ENCODE measurements at regions not wholly inside any gene's neighbourhood (a gene's known extent, or its start where the extent isn't known, plus 50 kb on each side); places are given as distances from the start of the nearest gene placed in this dataset.
A peak's percentile ranks its signal among the peaks of the same experiment; 100 is the strongest.
"Not testable (repeated sequence)": the region's sequence is repeated elsewhere in the genome, so short reads cannot be mapped to it uniquely, and the experiment has no call there.

DNA sequence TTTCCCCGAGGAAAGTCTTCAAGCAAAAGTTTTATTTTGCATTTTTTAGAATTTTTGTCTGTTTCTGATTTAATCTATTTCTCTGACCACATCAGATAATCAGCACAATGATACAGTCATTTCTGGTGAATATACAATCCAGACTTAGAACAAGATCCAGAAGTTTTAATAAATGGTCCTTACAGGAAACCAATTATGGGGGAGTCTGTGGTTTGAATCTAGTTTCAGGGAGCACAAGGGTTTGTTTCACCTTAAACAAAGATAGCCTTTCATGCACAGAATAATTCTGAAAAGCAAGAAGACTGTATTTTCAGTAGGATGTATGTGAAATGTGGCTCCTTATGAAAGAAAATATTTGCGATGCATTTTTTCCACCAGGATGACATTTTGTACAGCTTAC is 158.5 kb upstream of the ARSJ start:
- Histone ChIP-seq H3K36me3 (no peaks in the 10 kb centered on the region), H3K9me3 (ENCODE audit: low read depth) (no peaks in the 10 kb centered on the region), H3K79me2 (ENCODE audit: low read depth) (no peaks in the 10 kb centered on the region), H3K4me3 (no peak overlapping the region), H4K20me1 (ENCODE audit: low read depth) (no peaks in the 10 kb centered on the region), H3K9ac (no peak overlapping the region), H3K4me2 (no peak overlapping the region), H3K27ac (no peak overlapping the region), H3F3A (ENCODE audit: low read depth) (no peaks in the 10 kb centered on the region), H3K27me3 (no peaks in the 10 kb centered on the region), H2AFZ (replicated peaks) (no peak overlapping the region), H3K4me1 (no peaks in the 10 kb centered on the region)
- no peak for TF ChIP-seq EZH2phosphoT487 (IDR thresholded peaks at IDR 0.05)
- TF ChIP-seq EZH2 (IDR thresholded peaks at IDR 0.05), result no peak
- TF ChIP-seq, protein P1, sequence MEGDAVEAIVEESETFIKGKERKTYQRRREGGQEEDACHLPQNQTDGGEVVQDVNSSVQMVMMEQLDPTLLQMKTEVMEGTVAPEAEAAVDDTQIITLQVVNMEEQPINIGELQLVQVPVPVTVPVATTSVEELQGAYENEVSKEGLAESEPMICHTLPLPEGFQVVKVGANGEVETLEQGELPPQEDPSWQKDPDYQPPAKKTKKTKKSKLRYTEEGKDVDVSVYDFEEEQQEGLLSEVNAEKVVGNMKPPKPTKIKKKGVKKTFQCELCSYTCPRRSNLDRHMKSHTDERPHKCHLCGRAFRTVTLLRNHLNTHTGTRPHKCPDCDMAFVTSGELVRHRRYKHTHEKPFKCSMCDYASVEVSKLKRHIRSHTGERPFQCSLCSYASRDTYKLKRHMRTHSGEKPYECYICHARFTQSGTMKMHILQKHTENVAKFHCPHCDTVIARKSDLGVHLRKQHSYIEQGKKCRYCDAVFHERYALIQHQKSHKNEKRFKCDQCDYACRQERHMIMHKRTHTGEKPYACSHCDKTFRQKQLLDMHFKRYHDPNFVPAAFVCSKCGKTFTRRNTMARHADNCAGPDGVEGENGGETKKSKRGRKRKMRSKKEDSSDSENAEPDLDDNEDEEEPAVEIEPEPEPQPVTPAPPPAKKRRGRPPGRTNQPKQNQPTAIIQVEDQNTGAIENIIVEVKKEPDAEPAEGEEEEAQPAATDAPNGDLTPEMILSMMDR (IDR thresholded peaks at IDR 0.05), result no peak
- H3K4me1 Mint-ChIP-seq, result no peaks in the 10 kb centered on the region
- H3K4me3 Mint-ChIP-seq, result no peak overlapping the region
- no peak overlapping the region for H3K27ac Mint-ChIP-seq
- no peaks in the 10 kb centered on the region for H3K27me3 Mint-ChIP-seq (ENCODE audit: insufficient read depth, low read depth)
- no peaks in the 10 kb centered on the region for H3K36me3 Mint-ChIP-seq
- no peaks in the 10 kb centered on the region for H3K9me3 Mint-ChIP-seq
- DNase-seq (ENCODE audit: low spot score), result no peak

DNA sequence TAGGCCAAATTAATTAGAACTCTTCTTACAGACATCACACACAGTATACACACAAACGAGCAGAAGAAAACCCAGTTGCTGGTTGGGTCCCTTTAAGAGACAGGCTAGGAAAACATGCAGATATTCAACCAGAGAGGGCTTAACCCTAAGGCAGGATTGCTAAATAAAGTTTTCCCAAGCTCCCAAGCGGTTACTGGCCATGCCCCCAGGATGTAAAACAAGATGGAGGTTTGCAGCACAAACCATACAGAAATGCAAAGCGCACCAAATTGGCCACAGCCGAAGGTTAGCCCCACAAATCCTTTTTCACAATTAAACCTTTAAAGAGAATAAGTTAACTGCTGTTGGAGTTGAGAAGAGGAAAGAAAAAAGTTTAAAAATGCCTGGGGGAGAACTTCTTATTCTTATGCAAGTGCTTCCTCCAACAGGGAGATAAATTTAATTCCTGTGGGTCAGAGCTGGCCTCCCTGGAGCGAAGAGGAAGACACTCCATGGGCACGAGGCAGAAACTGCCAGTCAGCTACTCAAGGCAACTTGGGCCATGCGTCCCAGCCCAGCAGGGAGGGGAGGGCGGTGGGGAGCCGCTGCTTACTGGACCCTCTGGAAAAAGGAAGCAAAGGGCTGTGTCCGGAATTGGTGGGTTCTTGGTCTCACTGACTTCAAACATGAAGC is 167.6 kb upstream of the ARSJ start:
- no peak overlapping the region for H3K27ac Mint-ChIP-seq
- H3K27me3 Mint-ChIP-seq (ENCODE audit: insufficient read depth, low read depth), result no peaks in the 10 kb centered on the region
- TF ChIP-seq, protein P1 (IDR thresholded peaks at IDR 0.05), result no peak
- TF ChIP-seq EZH2phosphoT487 (IDR thresholded peaks at IDR 0.05) (no peak), EZH2 (IDR thresholded peaks at IDR 0.05) (no peak)

DNA sequence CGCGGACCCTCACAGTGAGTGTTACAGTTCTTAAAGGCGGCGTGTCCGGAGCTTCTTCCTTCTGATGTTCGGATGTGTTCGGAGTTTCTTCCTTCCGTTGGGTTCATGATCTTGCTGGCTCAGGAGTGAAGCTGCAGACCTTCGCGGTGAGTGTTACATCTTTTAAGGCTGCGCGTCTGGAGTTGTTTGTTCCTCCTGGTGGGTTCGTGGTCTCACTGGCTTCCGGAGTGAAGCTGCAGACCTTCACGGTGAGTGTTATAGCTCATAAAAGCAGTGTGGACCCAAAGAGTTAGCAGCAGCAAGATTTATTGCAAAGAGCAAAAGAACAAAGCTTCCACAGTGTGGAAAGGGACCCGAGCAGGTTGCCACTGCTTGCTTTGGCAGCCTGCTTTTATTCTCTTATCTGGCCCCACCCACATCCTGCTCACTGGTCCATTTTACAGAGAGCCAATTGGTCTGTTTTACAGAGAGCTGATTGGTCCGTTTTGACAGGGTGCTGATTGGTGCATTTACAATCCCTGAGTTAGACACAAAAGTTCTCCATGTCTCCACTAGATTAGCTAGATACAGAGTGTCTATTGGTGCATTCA is 168.3 kb upstream of the ARSJ start:
- H3F3A ChIP-seq (ENCODE audit: low read depth); H3K79me2 ChIP-seq (ENCODE audit: low read depth); H4K20me1 ChIP-seq (ENCODE audit: low read depth); H3K36me3 Mint-ChIP-seq; DNase-seq (ENCODE audit: low spot score); H3K4me1 ChIP-seq; H3K4me3 ChIP-seq; H3K9me3 ChIP-seq (ENCODE audit: low read depth); H3K27me3 Mint-ChIP-seq (ENCODE audit: insufficient read depth, low read depth); H3K36me3 ChIP-seq; H3K27ac ChIP-seq; H3K9me3 Mint-ChIP-seq; H3K4me1 Mint-ChIP-seq; H3K27me3 ChIP-seq; H3K4me2 ChIP-seq; H3K4me3 Mint-ChIP-seq; H3K9ac ChIP-seq: not testable (repeated sequence)
- H2AFZ ChIP-seq (replicated peaks), result peak overlapping the region; percentile 8
- peak overlapping the region; percentile 54 for H3K27ac Mint-ChIP-seq

More for the DNA sequence above, 167.6 kb upstream of the ARSJ start:
- H3K9me3 Mint-ChIP-seq, result no peaks in the 10 kb centered on the region
- no peaks in the 10 kb centered on the region for H3K9me3 ChIP-seq (ENCODE audit: low read depth)
- no peak overlapping the region for H3K4me3 Mint-ChIP-seq
- H3K36me3 Mint-ChIP-seq, result no peaks in the 10 kb centered on the region
- H3K4me3 ChIP-seq, result no peak overlapping the region
- no peaks in the 10 kb centered on the region for H3K79me2 ChIP-seq (ENCODE audit: low read depth)
- H4K20me1 ChIP-seq (ENCODE audit: low read depth), result no peaks in the 10 kb centered on the region
- H3K4me1 Mint-ChIP-seq, result no peaks in the 10 kb centered on the region
- H3K27me3 ChIP-seq, result no peaks in the 10 kb centered on the region
- no peaks in the 10 kb centered on the region for H3K36me3 ChIP-seq
- H3F3A ChIP-seq (ENCODE audit: low read depth), result no peaks in the 10 kb centered on the region
- H3K4me2 ChIP-seq, result no peak overlapping the region
- DNase-seq (ENCODE audit: low spot score), result no peak
- H3K4me1 ChIP-seq, result no peaks in the 10 kb centered on the region
- no peak overlapping the region for H3K27ac ChIP-seq
- no peak overlapping the region for H3K9ac ChIP-seq
- H2AFZ ChIP-seq (replicated peaks), result peak overlapping the region; percentile 8

DNA sequence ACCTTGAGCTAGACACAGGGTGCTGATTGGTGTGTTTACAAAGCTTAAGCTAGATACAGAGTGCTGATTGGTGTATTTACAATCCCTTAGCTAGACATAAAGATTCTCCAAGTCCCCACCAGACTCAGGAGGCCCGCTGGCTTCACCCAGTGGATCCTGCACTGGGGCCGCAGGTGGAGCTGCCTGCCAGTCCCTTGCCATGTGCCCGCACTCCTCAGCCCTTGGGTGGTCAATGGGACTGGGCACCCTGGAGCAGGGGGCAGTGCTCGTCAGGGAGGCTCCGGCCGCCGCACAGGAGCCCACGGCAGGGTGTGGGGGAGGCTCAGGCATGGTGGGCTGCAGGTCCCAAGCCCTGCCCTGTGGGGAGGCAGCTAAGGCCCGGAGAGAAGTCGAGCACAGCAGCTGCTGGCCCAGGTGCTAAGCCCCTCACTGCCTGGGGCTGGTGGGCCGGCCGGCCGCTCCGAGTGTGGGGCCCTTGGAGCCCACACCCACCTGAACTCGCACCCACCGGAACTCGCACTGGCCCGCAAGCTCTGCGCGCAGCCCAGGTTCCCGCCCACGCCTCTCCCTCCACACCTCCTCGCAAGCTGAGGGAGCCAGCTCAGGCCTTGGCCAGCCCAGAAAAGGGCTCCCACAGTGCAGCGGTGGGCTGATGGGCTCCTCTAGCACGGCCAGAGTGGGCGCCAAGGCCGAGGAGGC is 169.1 kb upstream of the ARSJ start:
- not testable (repeated sequence) for H3K27me3 ChIP-seq; H3K36me3 ChIP-seq; H3K9me3 ChIP-seq (ENCODE audit: low read depth); H3K27ac Mint-ChIP-seq; H3K4me2 ChIP-seq; H3K9me3 Mint-ChIP-seq; H3K4me3 ChIP-seq; H2AFZ ChIP-seq (replicated peaks); H3K27ac ChIP-seq; H3K4me1 Mint-ChIP-seq; H3K9ac ChIP-seq; H3K4me1 ChIP-seq; DNase-seq (ENCODE audit: low spot score); H4K20me1 ChIP-seq (ENCODE audit: low read depth); H3F3A ChIP-seq (ENCODE audit: low read depth); H3K79me2 ChIP-seq (ENCODE audit: low read depth); H3K4me3 Mint-ChIP-seq; H3K36me3 Mint-ChIP-seq; H3K27me3 Mint-ChIP-seq (ENCODE audit: insufficient read depth, low read depth)
